SU-DHL-6 (cell line): ENCODE measurements at regions not wholly inside any gene's neighbourhood (a gene's known extent, or its start where the extent isn't known, plus 50 kb on each side); places are given as distances from the start of the nearest gene placed in this dataset.

Source experiments
- EZH2phosphoT487 ChIP-seq: fragments of 200-600 bp; sonication (generic), shearing (Covaris generic); conservative IDR thresholded peaks from 2 replicates; pipeline ENCODE4 v1.6.1; 2018; ENCODE audit warnings: mild to moderate bottlenecking, antibody characterized with exemption, low read length, moderate library complexity, mixed read lengths
- TF ChIP-seq, protein P1 (sequence below): fragments of 200-600 bp; sonication (generic); IDR thresholded peaks from one replicate; pipeline ENCODE4 v1.5.1; 2017; ENCODE audit warnings: antibody characterized with exemption, mild to moderate bottlenecking, low read length, moderate library complexity; ENCODE audit not compliant: insufficient read depth, poor library complexity, severe bottlenecking

DNA sequence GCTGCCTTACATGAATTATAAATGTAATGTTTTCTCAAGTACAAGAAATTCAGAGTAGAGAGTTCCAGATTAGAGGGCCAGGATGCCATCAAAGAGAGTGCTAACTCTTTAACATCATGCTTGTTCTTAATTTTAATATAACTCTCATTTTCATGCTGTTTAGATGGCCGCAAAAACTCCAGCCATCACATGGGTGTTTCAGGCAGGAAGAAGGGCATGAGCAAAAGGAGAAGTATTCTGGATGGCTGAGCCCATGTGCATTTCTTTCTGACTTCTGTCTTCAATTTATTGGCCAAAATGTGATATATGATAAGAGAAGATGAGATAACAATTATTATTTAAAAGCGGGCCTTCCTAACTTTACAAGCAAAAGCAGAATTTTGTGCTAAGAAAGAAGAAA, 1328.6 kb downstream of the MRPL39 start:
- TF ChIP-seq, protein P1, sequence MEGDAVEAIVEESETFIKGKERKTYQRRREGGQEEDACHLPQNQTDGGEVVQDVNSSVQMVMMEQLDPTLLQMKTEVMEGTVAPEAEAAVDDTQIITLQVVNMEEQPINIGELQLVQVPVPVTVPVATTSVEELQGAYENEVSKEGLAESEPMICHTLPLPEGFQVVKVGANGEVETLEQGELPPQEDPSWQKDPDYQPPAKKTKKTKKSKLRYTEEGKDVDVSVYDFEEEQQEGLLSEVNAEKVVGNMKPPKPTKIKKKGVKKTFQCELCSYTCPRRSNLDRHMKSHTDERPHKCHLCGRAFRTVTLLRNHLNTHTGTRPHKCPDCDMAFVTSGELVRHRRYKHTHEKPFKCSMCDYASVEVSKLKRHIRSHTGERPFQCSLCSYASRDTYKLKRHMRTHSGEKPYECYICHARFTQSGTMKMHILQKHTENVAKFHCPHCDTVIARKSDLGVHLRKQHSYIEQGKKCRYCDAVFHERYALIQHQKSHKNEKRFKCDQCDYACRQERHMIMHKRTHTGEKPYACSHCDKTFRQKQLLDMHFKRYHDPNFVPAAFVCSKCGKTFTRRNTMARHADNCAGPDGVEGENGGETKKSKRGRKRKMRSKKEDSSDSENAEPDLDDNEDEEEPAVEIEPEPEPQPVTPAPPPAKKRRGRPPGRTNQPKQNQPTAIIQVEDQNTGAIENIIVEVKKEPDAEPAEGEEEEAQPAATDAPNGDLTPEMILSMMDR, result no peak
- no peak for TF ChIP-seq EZH2phosphoT487
